ENCODE measurements at regions not wholly inside any gene's neighbourhood (a gene's known extent, or its start where the extent isn't known, plus 50 kb on each side); places are given as distances from the start of the nearest gene placed in this dataset.
A peak's percentile ranks its signal among the peaks of the same experiment; 100 is the strongest.

GRCh38 chr10:120760253-120760652 lies 90.9 kb upstream of the WDR11 start:
- Histone ChIP-seq H3K27ac (peak overlapping the region in 1 of 10 donors; percentile 50), H3K9me3 (no peaks in the 10 kb centered on the region), H3K36me3 (no peaks in the 10 kb centered on the region), H3K4me1 (peaks cover 0 to 4% (median 0%) of the 10 kb centered on the region in 9 donors), H3K27me3 (peaks cover 0 to 22% (median 0%) of the 10 kb centered on the region in 7 donors), H3K4me3 (no peak overlapping the region)
- no peak for ATAC-seq
- TF ChIP-seq, protein P1, sequence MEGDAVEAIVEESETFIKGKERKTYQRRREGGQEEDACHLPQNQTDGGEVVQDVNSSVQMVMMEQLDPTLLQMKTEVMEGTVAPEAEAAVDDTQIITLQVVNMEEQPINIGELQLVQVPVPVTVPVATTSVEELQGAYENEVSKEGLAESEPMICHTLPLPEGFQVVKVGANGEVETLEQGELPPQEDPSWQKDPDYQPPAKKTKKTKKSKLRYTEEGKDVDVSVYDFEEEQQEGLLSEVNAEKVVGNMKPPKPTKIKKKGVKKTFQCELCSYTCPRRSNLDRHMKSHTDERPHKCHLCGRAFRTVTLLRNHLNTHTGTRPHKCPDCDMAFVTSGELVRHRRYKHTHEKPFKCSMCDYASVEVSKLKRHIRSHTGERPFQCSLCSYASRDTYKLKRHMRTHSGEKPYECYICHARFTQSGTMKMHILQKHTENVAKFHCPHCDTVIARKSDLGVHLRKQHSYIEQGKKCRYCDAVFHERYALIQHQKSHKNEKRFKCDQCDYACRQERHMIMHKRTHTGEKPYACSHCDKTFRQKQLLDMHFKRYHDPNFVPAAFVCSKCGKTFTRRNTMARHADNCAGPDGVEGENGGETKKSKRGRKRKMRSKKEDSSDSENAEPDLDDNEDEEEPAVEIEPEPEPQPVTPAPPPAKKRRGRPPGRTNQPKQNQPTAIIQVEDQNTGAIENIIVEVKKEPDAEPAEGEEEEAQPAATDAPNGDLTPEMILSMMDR (IDR thresholded peaks at IDR 0.05), result no peak
- intact Hi-C loops (cut with DNase I), result no loop called here
- 54 to 61% methylated on average over 4 of the region's 4 CpGs for WGBS, 2 donors
- no peak for DNase-seq

DNA sequence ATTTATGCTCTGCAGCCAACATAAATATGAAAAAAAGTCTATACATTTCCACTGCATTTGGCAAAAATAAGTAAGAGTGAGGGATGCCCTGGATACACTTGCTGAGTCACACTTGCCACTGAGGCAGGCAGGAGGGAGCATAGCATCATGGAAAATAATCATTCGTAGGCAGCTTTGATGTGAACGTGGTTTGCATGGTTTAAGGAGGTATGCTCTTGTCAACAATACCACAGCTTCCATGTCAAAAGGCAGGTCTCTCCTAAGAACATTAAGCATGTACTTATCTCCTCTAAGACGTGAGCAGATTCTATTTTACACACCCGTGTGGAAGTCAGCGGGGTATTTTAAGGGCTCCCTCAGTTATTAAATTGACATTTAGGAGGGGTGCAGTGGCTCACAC lies 89.2 kb upstream of the WDR11 start:
- no peak overlapping the region for H3K27ac ChIP-seq
- H3K4me3 ChIP-seq, result no peak overlapping the region
- H3K9me3 ChIP-seq, result no peaks in the 10 kb centered on the region
- WGBS, 2 donors, result 61% methylated on average over 5 of the region's 5 CpGs
- no peak for ATAC-seq
- peaks cover 0 to 10% (median 0%) of the 10 kb centered on the region in 7 donors for H3K27me3 ChIP-seq
- no peaks in the 10 kb centered on the region for H3K36me3 ChIP-seq
- peaks cover 0 to 4% (median 0%) of the 10 kb centered on the region in 9 donors for H3K4me1 ChIP-seq
- intact Hi-C loops (cut with DNase I), result no loop called here
- TF ChIP-seq, protein P1 (IDR thresholded peaks at IDR 0.05), result no peak
- DNase-seq, result no peak

DNA sequence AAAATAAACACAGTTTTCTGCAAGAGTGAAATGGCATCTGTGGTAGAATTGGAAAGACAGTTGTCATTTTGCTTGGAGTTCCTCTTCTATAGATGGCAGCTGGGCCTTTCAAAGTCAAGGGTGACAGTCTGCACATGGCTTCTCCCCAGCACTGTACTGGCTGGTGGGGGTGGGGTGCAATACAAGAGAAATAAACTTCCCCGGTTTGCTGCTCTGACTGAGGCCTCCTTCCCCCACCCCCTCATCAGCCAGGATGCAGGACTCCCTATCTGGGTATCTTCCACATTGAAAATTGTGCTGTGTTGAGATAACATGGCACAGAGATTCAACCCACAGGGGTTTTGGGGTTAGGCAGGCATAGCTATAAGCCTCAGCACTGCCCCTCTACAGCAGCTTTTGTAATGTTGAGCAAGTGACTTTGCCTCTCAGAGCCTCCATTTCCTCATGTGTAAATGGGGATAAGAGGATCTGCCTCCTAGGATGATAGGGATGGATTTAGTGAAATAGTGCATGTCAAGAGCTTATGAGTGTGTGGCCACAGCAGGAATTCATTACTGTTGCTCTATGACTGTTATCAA lies 85.8 kb upstream of the WDR11 start:
- TF ChIP-seq, protein P1 (IDR thresholded peaks at IDR 0.05), result no peak
- Histone ChIP-seq H3K4me1 (peaks cover 0 to 4% (median 0%) of the 10 kb centered on the region in 9 donors), H3K9me3 (no peaks in the 10 kb centered on the region), H3K27me3 (peaks cover 0 to 4% (median 0%) of the 10 kb centered on the region in 7 donors), H3K27ac (no peak overlapping the region), H3K4me3 (no peak overlapping the region), H3K36me3 (no peaks in the 10 kb centered on the region)
- intact Hi-C loops (cut with DNase I), result no loop called here
- DNase-seq, result no peak
- 23 to 38% methylated on average over 1 of the region's 1 CpG for WGBS, 2 donors
- ATAC-seq, result no peak

GRCh38 chr10:120768227-120768626 lies 82.9 kb upstream of the WDR11 start:
- intact Hi-C loops (cut with DNase I), result no loop called here
- no peak for ATAC-seq

More at GRCh38 chr10:120768227-120768626, 82.9 kb upstream of the WDR11 start:
- TF ChIP-seq, protein P1 (IDR thresholded peaks at IDR 0.05), result no peak
- no peak overlapping the region for H3K4me3 ChIP-seq
- H3K9me3 ChIP-seq, result no peaks in the 10 kb centered on the region
- H3K4me1 ChIP-seq, result no peaks in the 10 kb centered on the region
- H3K27ac ChIP-seq, result no peak overlapping the region
- H3K36me3 ChIP-seq, result no peaks in the 10 kb centered on the region
- peaks cover 0 to 11% (median 0%) of the 10 kb centered on the region in 7 donors for H3K27me3 ChIP-seq
- DNase-seq, result no peak
- 68 to 75% methylated on average over 3 of the region's 3 CpGs for WGBS, 2 donors

All from heart right ventricle (tissue), 16 donors.